OCI-LY3 (cell line): ENCODE measurements at regions not wholly inside any gene's neighbourhood (a gene's known extent, or its start where the extent isn't known, plus 50 kb on each side); places are given as distances from the start of the nearest gene placed in this dataset.
"Not testable (repeated sequence)": the region's sequence is repeated elsewhere in the genome, so short reads cannot be mapped to it uniquely, and the experiment has no call there.

Experiments
- H2AFZ ChIP-seq: fragments of 200-600, 300-600 bp; shearing (Covaris generic); 2 replicates; pipeline ENCODE4 v1.6.0; 2014; ENCODE audit warnings: antibody characterized with exemption, low read depth, low read length
- H3K27ac ChIP-seq: fragments of 200-600, 300-600 bp; sonication (generic); 2 replicates; pipeline ENCODE4 v1.5.1; 2014; ENCODE audit warnings: mild to moderate bottlenecking, low read length, moderate library complexity, mixed read lengths
- H3K27me3 ChIP-seq: fragments of 200-600, 300-600 bp; sonication (generic); 2 replicates; pipeline ENCODE4 v1.6.1; 2014; ENCODE audit warnings: low read depth, low read length, mixed read lengths
- H3K36me3 ChIP-seq: fragments of 200-600, 300-600 bp; sonication (generic); replicated peaks from 2 replicates; pipeline ENCODE3; 2014; ENCODE audit warnings: low read depth, low read length, mixed read lengths
- H3K4me1 ChIP-seq: fragments of 300-600, 200-600 bp; sonication (generic); 2 replicates; pipeline ENCODE4 v1.6.1; 2014; ENCODE audit warnings: low read length, mixed read lengths
- H3K4me2 ChIP-seq: fragments of 200-600, 300-600 bp; sonication (generic); 2 replicates; pipeline ENCODE4 v1.6.1; 2014; ENCODE audit warnings: low read length, mixed read lengths
- H3K4me3 ChIP-seq: fragments of 300-600, 200-600 bp; sonication (generic); 2 replicates; pipeline ENCODE4 v1.5.1; 2014; ENCODE audit warnings: antibody characterized with exemption, mild to moderate bottlenecking, low read length, moderate library complexity
- H3K79me2 ChIP-seq: fragments of 300-600, 200-600 bp; shearing (Covaris generic); 2 replicates; pipeline ENCODE4 v1.6.1; 2014; ENCODE audit warnings: mild to moderate bottlenecking, low read length, mixed read lengths
- H3K9ac ChIP-seq: fragments of 300-600, 200-600 bp; shearing (Covaris generic); 2 replicates; pipeline ENCODE4 v1.6.0; 2014; ENCODE audit warnings: mild to moderate bottlenecking, low read length, moderate library complexity
- H3K9me3 ChIP-seq: fragments of 200-600, 300-600 bp; shearing (Covaris generic); 2 replicates; pipeline ENCODE4 v1.6.1; 2014; ENCODE audit warnings: low read length, mixed read lengths; ENCODE audit not compliant: insufficient read depth
- H4K20me1 ChIP-seq: fragments of 200-600, 300-600 bp; sonication (generic); 2 replicates; pipeline ENCODE4 v1.6.1; 2016; ENCODE audit warnings: low read length, mixed read lengths; ENCODE audit not compliant: insufficient read depth
- CTCF ChIP-seq: fragments of 200-600, 300-600 bp; sonication (generic); IDR thresholded peaks from 2 replicates; pipeline ENCODE4 v1.5.1; 2014; ENCODE audit warnings: antibody characterized with exemption, low read length, low read depth
- EZH2phosphoT487 ChIP-seq: fragments of 200-600 bp; shearing (Covaris generic); IDR thresholded peaks from 2 replicates; pipeline ENCODE4 v1.6.1; 2018; ENCODE audit warnings: antibody characterized with exemption, mixed run types, low read depth

- no peak overlapping the region for H3K4me3 ChIP-seq
- H2AFZ ChIP-seq, result no peak overlapping the region
- no peaks in the 10 kb centered on the region for H3K9me3 ChIP-seq
- no peaks in the 10 kb centered on the region for H4K20me1 ChIP-seq
- no peak for TF ChIP-seq CTCF
- no peak for TF ChIP-seq EZH2phosphoT487
- no peaks in the 10 kb centered on the region for H3K36me3 ChIP-seq
- no peaks in the 10 kb centered on the region for H3K79me2 ChIP-seq
- H3K27me3 ChIP-seq, result no peaks in the 10 kb centered on the region
- H3K27ac ChIP-seq, result no peak overlapping the region
- no peak overlapping the region for H3K4me2 ChIP-seq
- no peak overlapping the region for H3K9ac ChIP-seq
- peaks cover 4% of the 10 kb centered on the region; the same call in 1 of the 2 replicates for H3K4me1 ChIP-seq
These were observed 73.2 kb upstream of the TRABD2B start for GRCh38 chr1:48070396-48070750.

- Histone ChIP-seq H3K27me3 (no peaks in the 10 kb centered on the region), H2AFZ (no peak overlapping the region), H3K4me1 (no peaks in the 10 kb centered on the region), H3K9ac (no peak overlapping the region), H3K27ac (no peak overlapping the region), H3K4me2 (no peak overlapping the region), H3K79me2 (no peaks in the 10 kb centered on the region), H3K36me3 (no peaks in the 10 kb centered on the region), H3K9me3 (no peaks in the 10 kb centered on the region), H3K4me3 (no peak overlapping the region), H4K20me1 (no peaks in the 10 kb centered on the region)
- no peak for TF ChIP-seq CTCF
- TF ChIP-seq EZH2phosphoT487, result no peak
These were observed 72.6 kb upstream of the TRABD2B start for GRCh38 chr1:48069662-48070395.

GRCh38 chr1:48068206-48068605, 71.0 kb upstream of the TRABD2B start:
- no peak overlapping the region for H3K9ac ChIP-seq
- no peak overlapping the region for H3K4me2 ChIP-seq
- H3K27ac ChIP-seq, result no peak overlapping the region
- H3K79me2 ChIP-seq, result no peaks in the 10 kb centered on the region
- no peak for TF ChIP-seq EZH2phosphoT487
- TF ChIP-seq CTCF, result no peak
- no peaks in the 10 kb centered on the region for H3K4me1 ChIP-seq
- H3K9me3 ChIP-seq, result no peaks in the 10 kb centered on the region
- no peaks in the 10 kb centered on the region for H4K20me1 ChIP-seq
- H2AFZ ChIP-seq, result no peak overlapping the region
- no peak overlapping the region for H3K4me3 ChIP-seq
- H3K27me3 ChIP-seq, result no peaks in the 10 kb centered on the region
- no peaks in the 10 kb centered on the region for H3K36me3 ChIP-seq

- Histone ChIP-seq H3K79me2 (no peaks in the 10 kb centered on the region), H3K4me2 (no peak overlapping the region), H3K4me3 (no peak overlapping the region), H3K27me3 (no peaks in the 10 kb centered on the region), H3K9me3 (no peaks in the 10 kb centered on the region), H2AFZ (no peak overlapping the region), H3K36me3 (no peaks in the 10 kb centered on the region), H3K27ac (no peak overlapping the region), H3K9ac (no peak overlapping the region), H4K20me1 (no peaks in the 10 kb centered on the region), H3K4me1 (peaks cover 3% of the 10 kb centered on the region)
- TF ChIP-seq EZH2phosphoT487 (no peak), CTCF (no peak)
These were observed 69.8 kb upstream of the TRABD2B start for GRCh38 chr1:48066936-48067335.

GRCh38 chr1:48064693-48065092, 67.5 kb upstream of the TRABD2B start:
- H3K4me2 ChIP-seq, H3K9ac ChIP-seq, H3K4me1 ChIP-seq, H4K20me1 ChIP-seq, H2AFZ ChIP-seq, H3K36me3 ChIP-seq, H3K9me3 ChIP-seq, H3K27ac ChIP-seq, H3K4me3 ChIP-seq, H3K79me2 ChIP-seq, H3K27me3 ChIP-seq: not testable (repeated sequence)
